BLaER1 (cell line): ENCODE measurements at regions not wholly inside any gene's neighbourhood (a gene's known extent, or its start where the extent isn't known, plus 50 kb on each side); places are given as distances from the start of the nearest gene placed in this dataset.
"Not testable (repeated sequence)": the region's sequence is repeated elsewhere in the genome, so short reads cannot be mapped to it uniquely, and the experiment has no call there.

Source experiments
- H3K27ac ChIP-seq: shearing (Covaris generic); formaldehyde crosslinking; 2 replicates; pipeline ENCODE4 v1.8.1; 2022
- H3K27me3 ChIP-seq: shearing (Covaris generic); formaldehyde crosslinking; 2 replicates; pipeline ENCODE4 v1.8.1; 2022
- H3K36me3 ChIP-seq: shearing (Covaris generic); formaldehyde crosslinking; 2 replicates; pipeline ENCODE4 v1.8.1; 2022
- H3K4me1 ChIP-seq: shearing (Covaris generic); formaldehyde crosslinking; 2 replicates; pipeline ENCODE4 v1.8.1; 2022
- H3K4me2 ChIP-seq: shearing (Covaris generic); formaldehyde crosslinking; 2 replicates; pipeline ENCODE4 v1.8.1; 2022
- H3K4me3 ChIP-seq: shearing (Covaris generic); formaldehyde crosslinking; 2 replicates; pipeline ENCODE4 v1.8.1; 2022
- H3K9ac ChIP-seq: shearing (Covaris generic); formaldehyde crosslinking; 2 replicates; pipeline ENCODE4 v1.8.1; 2022
- H3K9me3 ChIP-seq: shearing (Covaris generic); formaldehyde crosslinking; 2 replicates; pipeline ENCODE4 v1.8.1; 2022
- H4K20me1 ChIP-seq: shearing (Covaris generic); formaldehyde crosslinking; 2 replicates; pipeline ENCODE4 v1.8.1; 2022
- Cebpa-rat ChIP-seq: shearing (Covaris generic); IDR thresholded peaks from 2 replicates; pipeline ENCODE4 v1.8.1; 2022

- Histone ChIP-seq H3K27ac (no peak overlapping the region), H3K27me3 (no peaks in the 10 kb centered on the region), H3K4me1 (no peaks in the 10 kb centered on the region), H3K9ac (no peak overlapping the region), H3K9me3 (peaks cover 22% of the 10 kb centered on the region), H3K36me3 (no peaks in the 10 kb centered on the region), H3K4me3 (no peak overlapping the region), H4K20me1 (no peaks in the 10 kb centered on the region), H3K4me2 (no peak overlapping the region)
- TF ChIP-seq Cebpa-rat = no peak
Measured at GRCh38 chr9:28444637-28445036, 871.4 kb upstream of the C9orf72 start.

GRCh38 chr9:28445211-28445610 lies 871.9 kb upstream of the C9orf72 start:
- Histone ChIP-seq H3K9me3 (peaks cover 22% of the 10 kb centered on the region), H3K4me3 (no peak overlapping the region), H3K36me3 (no peaks in the 10 kb centered on the region), H3K27me3 (no peaks in the 10 kb centered on the region), H3K9ac (no peak overlapping the region), H4K20me1 (no peaks in the 10 kb centered on the region), H3K4me2 (no peak overlapping the region), H3K27ac (no peak overlapping the region), H3K4me1 (no peaks in the 10 kb centered on the region)
- TF ChIP-seq Cebpa-rat = no peak

- H3K27ac ChIP-seq = no peak overlapping the region
- no peak overlapping the region for H3K4me2 ChIP-seq
- no peak overlapping the region for H3K4me3 ChIP-seq
- no peaks in the 10 kb centered on the region for H3K27me3 ChIP-seq
- no peaks in the 10 kb centered on the region for H3K36me3 ChIP-seq
- no peak for TF ChIP-seq Cebpa-rat
- H3K4me1 ChIP-seq = no peaks in the 10 kb centered on the region
- H4K20me1 ChIP-seq = no peaks in the 10 kb centered on the region
- H3K9ac ChIP-seq = no peak overlapping the region
- H3K9me3 ChIP-seq = no peaks in the 10 kb centered on the region
Measured at GRCh38 chr9:28453918-28454317, 880.6 kb upstream of the C9orf72 start.

GRCh38 chr9:28456861-28457260 lies 883.6 kb upstream of the C9orf72 start:
- no peak for TF ChIP-seq Cebpa-rat
- Histone ChIP-seq H3K36me3 (no peaks in the 10 kb centered on the region), H3K9me3 (no peaks in the 10 kb centered on the region), H3K27ac (no peak overlapping the region), H3K4me3 (no peak overlapping the region), H3K4me1 (no peaks in the 10 kb centered on the region), H4K20me1 (no peaks in the 10 kb centered on the region), H3K27me3 (no peaks in the 10 kb centered on the region), H3K9ac (no peak overlapping the region), H3K4me2 (no peak overlapping the region)

- Histone ChIP-seq H3K4me3 (no peak overlapping the region), H3K9ac (no peak overlapping the region), H3K4me2 (no peak overlapping the region), H3K4me1 (no peaks in the 10 kb centered on the region), H3K27me3 (no peaks in the 10 kb centered on the region), H3K36me3 (no peaks in the 10 kb centered on the region), H3K27ac (no peak overlapping the region), H3K9me3 (no peaks in the 10 kb centered on the region), H4K20me1 (no peaks in the 10 kb centered on the region)
- no peak for TF ChIP-seq Cebpa-rat
Measured at GRCh38 chr9:28464481-28465216, 891.4 kb upstream of the C9orf72 start.

- Histone ChIP-seq H4K20me1 (no peaks in the 10 kb centered on the region), H3K9ac (no peak overlapping the region), H3K4me3 (no peak overlapping the region), H3K27me3 (no peaks in the 10 kb centered on the region), H3K4me1 (no peaks in the 10 kb centered on the region), H3K9me3 (no peaks in the 10 kb centered on the region), H3K27ac (no peak overlapping the region), H3K4me2 (no peak overlapping the region), H3K36me3 (no peaks in the 10 kb centered on the region)
- no peak for TF ChIP-seq Cebpa-rat
Measured at GRCh38 chr9:28471261-28471660, 898.0 kb upstream of the C9orf72 start.

GRCh38 chr9:28487561-28487960 lies 914.3 kb upstream of the C9orf72 start:
- no peak for TF ChIP-seq Cebpa-rat
- no peaks in the 10 kb centered on the region for H4K20me1 ChIP-seq
- H3K36me3 ChIP-seq = no peaks in the 10 kb centered on the region
- H3K27me3 ChIP-seq = no peaks in the 10 kb centered on the region
- no peak overlapping the region for H3K4me2 ChIP-seq
- H3K4me1 ChIP-seq = no peaks in the 10 kb centered on the region
- H3K27ac ChIP-seq = no peak overlapping the region
- H3K9me3 ChIP-seq = no peaks in the 10 kb centered on the region
- H3K9ac ChIP-seq = no peak overlapping the region
- H3K4me3 ChIP-seq = no peak overlapping the region

GRCh38 chr9:28491121-28491520 lies 917.8 kb upstream of the C9orf72 start:
- H3K9ac ChIP-seq = no peak overlapping the region
- no peak overlapping the region for H3K27ac ChIP-seq
- no peaks in the 10 kb centered on the region for H3K9me3 ChIP-seq
- no peaks in the 10 kb centered on the region for H3K27me3 ChIP-seq
- H3K4me2 ChIP-seq = no peak overlapping the region
- no peaks in the 10 kb centered on the region for H3K36me3 ChIP-seq
- no peak overlapping the region for H3K4me3 ChIP-seq
- H3K4me1 ChIP-seq = no peaks in the 10 kb centered on the region
- no peak for TF ChIP-seq Cebpa-rat
- H4K20me1 ChIP-seq = no peaks in the 10 kb centered on the region

GRCh38 chr9:28498168-28498567 lies 924.9 kb upstream of the C9orf72 start:
- not testable (repeated sequence) for H3K9me3 ChIP-seq, H3K4me3 ChIP-seq, H4K20me1 ChIP-seq, H3K4me1 ChIP-seq, H3K27ac ChIP-seq, H3K4me2 ChIP-seq, H3K27me3 ChIP-seq, H3K9ac ChIP-seq, H3K36me3 ChIP-seq

GRCh38 chr9:28502189-28502588 lies 928.9 kb upstream of the C9orf72 start:
- no peaks in the 10 kb centered on the region for H3K27me3 ChIP-seq
- H3K9me3 ChIP-seq = no peaks in the 10 kb centered on the region
- H3K9ac ChIP-seq = no peak overlapping the region
- H3K36me3 ChIP-seq = no peaks in the 10 kb centered on the region
- H3K27ac ChIP-seq = no peak overlapping the region
- H4K20me1 ChIP-seq = no peaks in the 10 kb centered on the region
- no peaks in the 10 kb centered on the region for H3K4me1 ChIP-seq
- H3K4me3 ChIP-seq = no peak overlapping the region
- no peak for TF ChIP-seq Cebpa-rat
- H3K4me2 ChIP-seq = no peak overlapping the region

GRCh38 chr9:28502741-28503140 lies 929.5 kb upstream of the C9orf72 start:
- H3K4me3 ChIP-seq = no peak overlapping the region
- H3K36me3 ChIP-seq = no peaks in the 10 kb centered on the region
- no peak for TF ChIP-seq Cebpa-rat
- H3K4me2 ChIP-seq = no peak overlapping the region
- H4K20me1 ChIP-seq = no peaks in the 10 kb centered on the region
- H3K27ac ChIP-seq = no peak overlapping the region
- no peaks in the 10 kb centered on the region for H3K9me3 ChIP-seq
- no peaks in the 10 kb centered on the region for H3K4me1 ChIP-seq
- no peak overlapping the region for H3K9ac ChIP-seq
- no peaks in the 10 kb centered on the region for H3K27me3 ChIP-seq
